Thymus (tissue), 11 donors: ENCODE measurements at regions not wholly inside any gene's neighbourhood (a gene's known extent, or its start where the extent isn't known, plus 50 kb on each side); places are given as distances from the start of the nearest gene placed in this dataset.

Experiments used
- DNase-seq, 9 donors: peaks; one replicate each; pipeline ENCODE4 v3.0.0-alpha.2; 2013; ENCODE audit warnings: low spot score in 9 of 9, low read depth in 6 of 9, missing footprints in 1 of 9
- H3K27ac ChIP-seq, 2 donors: one replicate each; pipeline ENCODE4 v1.5.1; 2013; ENCODE audit warnings: control low read depth in 1 of 2, low read depth in 1 of 2, low read length in 1 of 2, mild to moderate bottlenecking in 1 of 2, moderate library complexity in 1 of 2
- H3K27me3 ChIP-seq, 2 donors: one replicate each; pipeline ENCODE4 v1.5.1; 2013; ENCODE audit warnings: low read length in 1 of 2; ENCODE audit not compliant: control insufficient read depth in 2 of 2, insufficient read depth in 1 of 2
- H3K36me3 ChIP-seq, 2 donors: one replicate each; pipeline ENCODE4 v1.5.1; 2013; ENCODE audit warnings: low read length in 1 of 2, mild to moderate bottlenecking in 1 of 2, moderate library complexity in 1 of 2; ENCODE audit not compliant: control insufficient read depth in 2 of 2, insufficient read depth in 2 of 2
- H3K4me1 ChIP-seq, 2 donors: one replicate each; pipeline ENCODE4 v1.5.1; 2013; ENCODE audit warnings: low read length in 2 of 2; ENCODE audit not compliant: control insufficient read depth in 2 of 2, insufficient read depth in 2 of 2
- H3K4me3 ChIP-seq, 2 donors: one replicate each; pipeline ENCODE4 v1.5.1; 2013; ENCODE audit warnings: low read length in 2 of 2, control low read depth in 1 of 2, mild to moderate bottlenecking in 1 of 2
- H3K9me3 ChIP-seq, 2 donors: one replicate each; pipeline ENCODE4 v1.5.1; 2013; ENCODE audit warnings: low read length in 1 of 2, mild to moderate bottlenecking in 1 of 2; ENCODE audit not compliant: control insufficient read depth in 2 of 2, insufficient read depth in 1 of 2
- WGBS: extraction: QIAGEN DNeasy Blood & Tissue Kit; methylation state at CpG from one replicate; pipeline ENCODE4 v1.1.7; 2013; 5-methylcytosine and 5-hydroxymethylcytosine counted together
- donor health status: healthy.

DNA sequence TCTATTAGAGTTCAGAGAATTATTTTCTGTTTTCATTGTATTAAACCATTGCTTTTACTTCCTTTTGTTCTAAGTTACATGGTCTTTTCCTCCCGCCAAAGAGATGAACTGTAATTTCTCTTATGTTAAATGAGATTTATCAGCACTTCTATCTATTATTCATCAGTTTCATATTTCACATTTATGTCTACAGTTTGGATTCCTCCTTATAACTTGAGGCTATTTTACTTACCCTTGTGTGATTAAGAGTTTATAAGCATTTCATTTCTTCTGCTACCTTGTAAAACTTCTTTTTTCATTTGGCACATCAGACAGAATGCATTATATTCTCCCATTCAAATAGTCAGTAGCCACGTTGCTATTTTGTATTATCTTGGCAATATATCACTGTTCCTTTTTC lies 248.2 kb downstream of the PLA2G4A start:
- H3K27ac ChIP-seq: no peak overlapping the region
- no peaks in the 10 kb centered on the region for H3K27me3 ChIP-seq
- no peaks in the 10 kb centered on the region for H3K36me3 ChIP-seq
- WGBS: 87% methylated on average over 2 of the region's 2 CpGs
- H3K4me1 ChIP-seq: no peaks in the 10 kb centered on the region
- H3K4me3 ChIP-seq: no peak overlapping the region
- DNase-seq: no peak
- H3K9me3 ChIP-seq: peaks cover 0 to 4% of the 10 kb centered on the region in 2 donors

GRCh38 chr1:187078321-187078720 lies 249.6 kb downstream of the PLA2G4A start:
- WGBS: 98% methylated on average over 3 of the region's 3 CpGs

DNA sequence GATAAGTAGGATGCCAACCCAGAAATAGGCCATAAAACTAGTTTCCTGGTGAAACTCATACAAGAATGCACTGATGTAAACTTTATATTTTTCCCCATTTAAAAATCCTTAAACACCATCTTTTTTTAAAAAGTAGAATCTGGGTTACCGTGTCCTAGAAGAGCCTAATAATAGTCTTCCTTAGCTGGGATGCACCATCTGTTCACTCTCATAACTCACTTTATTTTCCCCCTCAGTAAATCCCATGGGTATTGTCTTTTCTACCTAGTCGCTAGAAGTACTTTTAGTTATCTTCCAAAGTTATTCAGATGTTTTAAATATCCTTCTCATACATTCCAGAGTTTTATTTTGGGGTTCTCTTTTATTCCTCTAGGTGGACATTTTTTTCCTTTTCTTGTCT lies 250.2 kb downstream of the PLA2G4A start:
- peaks cover 0 to 4% of the 10 kb centered on the region in 2 donors for H3K9me3 ChIP-seq
- no peak for DNase-seq
- no peaks in the 10 kb centered on the region for H3K27me3 ChIP-seq
- no peak overlapping the region for H3K4me3 ChIP-seq
- H3K36me3 ChIP-seq: no peaks in the 10 kb centered on the region
- no peaks in the 10 kb centered on the region for H3K4me1 ChIP-seq
- 93% methylated on average over 2 of the region's 2 CpGs for WGBS
- no peak overlapping the region for H3K27ac ChIP-seq

More at GRCh38 chr1:187078321-187078720, 249.6 kb downstream of the PLA2G4A start:
- Histone ChIP-seq H3K9me3 (peaks cover 0 to 4% of the 10 kb centered on the region in 2 donors), H3K27me3 (no peaks in the 10 kb centered on the region), H3K4me3 (no peak overlapping the region), H3K27ac (no peak overlapping the region), H3K36me3 (no peaks in the 10 kb centered on the region), H3K4me1 (no peaks in the 10 kb centered on the region)
- DNase-seq: no peak

DNA sequence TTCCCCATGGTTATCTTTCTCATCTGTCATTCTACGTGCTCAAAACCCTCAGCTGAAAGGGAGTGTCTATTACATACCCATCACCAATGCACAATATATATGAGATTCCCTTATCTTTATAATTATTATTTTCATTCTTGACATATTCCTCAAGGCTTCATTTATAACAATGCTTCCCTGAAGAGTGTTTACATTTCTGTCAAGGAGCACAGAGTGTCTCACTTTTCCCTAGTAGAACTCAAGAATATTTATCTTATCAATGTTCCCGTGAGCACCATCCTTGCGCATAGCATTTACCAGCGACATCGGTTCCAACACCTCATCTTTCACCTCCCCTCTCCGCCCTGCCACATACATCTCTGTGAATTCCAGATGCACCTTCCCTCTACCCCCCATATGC lies 250.6 kb downstream of the PLA2G4A start:
- no peaks in the 10 kb centered on the region for H3K36me3 ChIP-seq
- H3K4me3 ChIP-seq: no peak overlapping the region
- H3K4me1 ChIP-seq: no peaks in the 10 kb centered on the region
- WGBS: 94% methylated on average over 6 of the region's 6 CpGs
- H3K27ac ChIP-seq: no peak overlapping the region
- DNase-seq: no peak
- no peaks in the 10 kb centered on the region for H3K27me3 ChIP-seq
- peaks cover 0 to under 1% of the 10 kb centered on the region in 2 donors for H3K9me3 ChIP-seq

DNA sequence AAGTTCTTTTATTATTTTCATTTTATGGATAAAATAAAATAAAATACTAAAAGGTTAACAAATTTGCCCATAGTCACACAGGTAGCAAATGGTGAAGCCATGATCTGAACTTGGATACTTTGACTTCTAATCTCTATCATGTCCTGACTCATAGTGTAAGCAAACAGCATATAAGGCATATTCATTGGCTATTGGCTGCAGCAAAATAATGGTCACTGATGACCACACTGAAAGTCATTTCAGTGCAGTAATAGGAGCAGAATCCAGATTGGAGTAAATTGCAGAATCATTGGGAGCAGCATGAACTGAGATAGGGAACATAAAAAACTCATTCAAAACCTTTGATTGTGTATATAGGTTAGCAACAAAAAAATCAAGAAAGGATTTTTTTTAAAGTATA lies 262.9 kb downstream of the PLA2G4A start:
- H3K9me3 ChIP-seq: no peaks in the 10 kb centered on the region
- DNase-seq: no peak
- H3K27me3 ChIP-seq: no peaks in the 10 kb centered on the region
- H3K36me3 ChIP-seq: no peaks in the 10 kb centered on the region
- peaks cover 0 to 4% of the 10 kb centered on the region in 2 donors for H3K4me1 ChIP-seq
- no peak overlapping the region for H3K27ac ChIP-seq
- H3K4me3 ChIP-seq: no peak overlapping the region

DNA sequence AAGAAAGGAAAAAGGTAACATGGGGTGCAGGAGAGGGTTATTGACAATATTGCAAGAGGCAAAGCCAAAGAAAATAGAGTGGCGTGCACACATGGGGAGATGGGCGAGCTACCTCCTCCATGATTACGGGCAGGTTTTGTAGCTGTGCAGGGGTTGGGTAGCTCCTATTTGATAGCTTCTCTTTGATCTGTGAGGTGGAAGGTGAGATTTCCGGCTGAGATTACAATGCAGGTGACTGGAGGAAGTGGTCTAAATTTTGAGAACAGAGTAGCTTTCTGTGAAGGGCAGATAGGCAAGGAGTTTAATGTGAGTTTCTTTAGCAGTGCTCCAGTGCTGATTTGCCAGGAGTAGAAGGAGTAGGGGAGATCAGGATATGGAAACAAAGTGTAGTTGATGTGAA lies 263.4 kb downstream of the PLA2G4A start:
- Histone ChIP-seq H3K36me3 (no peaks in the 10 kb centered on the region), H3K27me3 (no peaks in the 10 kb centered on the region), H3K9me3 (no peaks in the 10 kb centered on the region), H3K4me3 (no peak overlapping the region), H3K27ac (no peak overlapping the region), H3K4me1 (peaks cover 0 to 4% of the 10 kb centered on the region in 2 donors)
- WGBS: 83% methylated on average over 4 of the region's 4 CpGs
- peak in 5 of 9 donors; percentile 8 to 59 (median 16) for DNase-seq

DNA sequence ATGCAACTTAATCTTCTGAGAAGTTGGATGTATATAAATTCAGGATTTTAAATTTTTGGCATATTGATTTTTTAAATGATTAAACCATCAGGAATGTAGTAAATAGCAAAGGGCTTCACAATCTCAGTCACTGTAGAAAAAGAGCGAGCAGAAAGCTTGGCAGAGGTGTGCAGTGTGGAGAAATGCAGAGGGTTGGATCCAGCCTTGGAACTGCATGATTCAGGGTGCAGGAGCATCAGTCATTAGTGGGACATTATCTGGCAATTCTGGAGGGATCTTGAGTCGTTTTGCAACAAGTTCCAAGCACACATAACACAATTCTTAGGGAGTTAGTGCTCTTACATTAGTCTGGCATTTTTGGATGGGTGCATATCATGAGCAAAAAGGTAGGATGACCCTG lies 267.9 kb downstream of the PLA2G4A start:
- no peak for DNase-seq
- Histone ChIP-seq H3K4me1 (peaks cover 0 to 4% of the 10 kb centered on the region in 2 donors), H3K27ac (no peak overlapping the region), H3K36me3 (no peaks in the 10 kb centered on the region), H3K27me3 (no peaks in the 10 kb centered on the region), H3K9me3 (no peaks in the 10 kb centered on the region), H3K4me3 (no peak overlapping the region)
- WGBS: 87% methylated on average over 2 of the region's 2 CpGs

GRCh38 chr1:187110351-187110750 lies 281.6 kb downstream of the PLA2G4A start:
- no peak overlapping the region for H3K4me3 ChIP-seq
- no peaks in the 10 kb centered on the region for H3K36me3 ChIP-seq

DNA sequence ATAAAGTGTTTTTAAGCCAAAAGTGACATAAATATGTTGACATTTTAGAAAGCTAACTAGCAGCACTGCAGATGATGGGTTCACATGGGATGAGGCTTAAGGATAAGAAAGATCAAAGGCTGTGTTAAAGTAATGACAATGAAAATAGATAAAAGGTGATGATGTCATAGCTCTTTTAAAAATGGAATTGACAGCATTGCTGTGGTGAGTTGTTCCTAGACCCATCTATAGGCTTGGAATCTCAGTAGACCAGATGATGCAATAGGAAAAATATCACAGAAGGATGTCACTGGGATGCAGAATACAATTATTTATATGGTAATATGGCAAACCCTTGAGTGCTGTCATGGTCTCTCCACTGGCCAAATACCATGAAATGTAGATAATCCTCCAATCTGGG lies 286.0 kb downstream of the PLA2G4A start:
- Histone ChIP-seq H3K9me3 (no peaks in the 10 kb centered on the region), H3K4me1 (no peaks in the 10 kb centered on the region)

More at GRCh38 chr1:187110351-187110750, 281.6 kb downstream of the PLA2G4A start:
- H3K27me3 ChIP-seq: no peaks in the 10 kb centered on the region
- H3K27ac ChIP-seq: no peak overlapping the region
- no peaks in the 10 kb centered on the region for H3K9me3 ChIP-seq
- DNase-seq: no peak
- H3K4me1 ChIP-seq: no peaks in the 10 kb centered on the region

GRCh38 chr1:187121661-187122060 lies 292.9 kb downstream of the PLA2G4A start:
- no peaks in the 10 kb centered on the region for H3K9me3 ChIP-seq
- no peak overlapping the region for H3K4me3 ChIP-seq
- H3K27ac ChIP-seq: no peak overlapping the region
- H3K27me3 ChIP-seq: no peaks in the 10 kb centered on the region
- H3K4me1 ChIP-seq: no peaks in the 10 kb centered on the region
- no peaks in the 10 kb centered on the region for H3K36me3 ChIP-seq
- no peak for DNase-seq

More for the DNA sequence above, 286.0 kb downstream of the PLA2G4A start:
- no peaks in the 10 kb centered on the region for H3K27me3 ChIP-seq
- no peak overlapping the region for H3K4me3 ChIP-seq
- DNase-seq: no peak
- H3K36me3 ChIP-seq: no peaks in the 10 kb centered on the region
- H3K27ac ChIP-seq: no peak overlapping the region
